GM12891 (cell line): ENCODE measurements at regions not wholly inside any gene's neighbourhood (a gene's known extent, or its start where the extent isn't known, plus 50 kb on each side); places are given as distances from the start of the nearest gene placed in this dataset.

Experiments used
- POLR2A ChIP-seq: IDR thresholded peaks from 2 replicates; pipeline ENCODE4 v1.6.1; 2011; ENCODE audit warnings: low read depth, low read length, control low read depth
- TAF1 ChIP-seq: IDR thresholded peaks from 2 replicates; pipeline ENCODE4 v1.6.1; 2011; ENCODE audit warnings: low read depth, low read length, control low read depth

DNA sequence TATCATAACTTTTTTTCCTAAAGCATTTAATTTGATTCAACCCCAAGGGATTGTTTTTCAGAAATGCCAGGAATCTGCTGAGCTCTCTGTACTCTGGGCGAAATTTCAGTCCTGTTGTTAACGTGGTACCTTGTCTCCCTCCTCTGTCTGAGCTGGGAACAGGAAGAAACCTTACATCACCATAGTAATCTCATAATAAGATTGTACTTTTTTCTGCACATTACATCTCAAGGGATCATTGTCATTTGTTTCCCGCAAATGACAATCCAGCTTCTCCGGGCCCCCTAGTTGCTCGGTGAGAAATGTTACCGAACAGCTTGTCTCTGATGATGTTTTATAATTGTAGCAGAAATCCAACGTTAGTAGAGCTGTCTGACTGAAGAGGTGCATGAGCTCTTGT, 152.7 kb upstream of the ERCC4 start:
- TF ChIP-seq TAF1 (no peak), POLR2A (no peak)
